Endodermal cell (in vitro differentiated cells): ENCODE measurements at regions not wholly inside any gene's neighbourhood (a gene's known extent, or its start where the extent isn't known, plus 50 kb on each side); places are given as distances from the start of the nearest gene placed in this dataset.

Source experiments
- DNase-seq: peaks from one replicate; pipeline ENCODE4 v3.0.0-alpha.2; 2017
- H3K27ac ChIP-seq: 2 replicates; pipeline ENCODE4 v1.5.1; 2013; ENCODE audit warnings: mild to moderate bottlenecking, low read depth, low read length, moderate library complexity
- H3K27me3 ChIP-seq: 2 replicates; pipeline ENCODE4 v1.6.1; 2013; ENCODE audit warnings: mild to moderate bottlenecking, low read length, moderate library complexity; ENCODE audit not compliant: insufficient read depth, control insufficient read depth, poor library complexity, severe bottlenecking
- H3K36me3 ChIP-seq: 2 replicates; pipeline ENCODE4 v1.7.0; 2013; ENCODE audit warnings: mild to moderate bottlenecking, low read length, moderate library complexity; ENCODE audit not compliant: control insufficient read depth, insufficient read depth
- H3K4me1 ChIP-seq: one replicate; pipeline ENCODE4 v1.7.0; 2013; ENCODE audit warnings: low read length; ENCODE audit not compliant: control insufficient read depth, insufficient read depth
- H3K4me3 ChIP-seq: 2 replicates; pipeline ENCODE4 v1.5.1; 2013; ENCODE audit warnings: mild to moderate bottlenecking, low read length, moderate library complexity
- H3K9ac ChIP-seq: 2 replicates; pipeline ENCODE4 v1.6.1; 2013; ENCODE audit warnings: mild to moderate bottlenecking, low read length, moderate library complexity; ENCODE audit not compliant: poor library complexity, severe bottlenecking; ENCODE audit errors: extremely low read depth
- H3K9me3 ChIP-seq: 2 replicates; pipeline ENCODE4 v1.6.1; 2013; ENCODE audit warnings: mild to moderate bottlenecking, low read length, moderate library complexity; ENCODE audit not compliant: control insufficient read depth
- H3K27ac Mint-ChIP-seq: 2 replicates; pipeline ENCODE4 v1.8.0; 2020; ENCODE audit warnings: mixed read lengths
- H3K27me3 Mint-ChIP-seq: 2 replicates; pipeline ENCODE4 v1.8.0; 2021; ENCODE audit warnings: mild to moderate bottlenecking, mixed read lengths; ENCODE audit not compliant: insufficient read depth
- H3K36me3 Mint-ChIP-seq: 2 replicates; pipeline ENCODE4 v1.8.0; 2020; ENCODE audit warnings: low read depth, mixed read lengths
- H3K4me1 Mint-ChIP-seq: 2 replicates; pipeline ENCODE4 v1.8.0; 2020; ENCODE audit warnings: mixed read lengths
- H3K4me3 Mint-ChIP-seq: 2 replicates; pipeline ENCODE4 v1.8.0; 2020; ENCODE audit warnings: mild to moderate bottlenecking, moderate library complexity, mixed read lengths
- H3K9me3 Mint-ChIP-seq: 2 replicates; pipeline ENCODE4 v1.8.0; 2020; ENCODE audit warnings: mild to moderate bottlenecking, mixed read lengths
- CTCF ChIP-seq: fragments of 200-600 bp; sonication (generic); conservative IDR thresholded peaks from 2 replicates; pipeline ENCODE4 v1.5.0; 2021; ENCODE audit warnings: antibody characterized with exemption, mild to moderate bottlenecking
- WGBS, 2 experiments: methylation state at CpG; one replicate each; pipeline versions ENCODE4 v1.1.5 to v1.1.7; 2013; ENCODE audit warnings: missing lambda C conversion rate in 2 of 2, mixed read lengths in 1 of 2; ENCODE audit not compliant: insufficient coverage in 1 of 2, insufficient read length in 1 of 2; 5-methylcytosine and 5-hydroxymethylcytosine counted together

- no peak for DNase-seq
- WGBS, 2 experiments = 92 to 98% methylated on average over 5 to 6 of the region's 6 CpGs
- Mint-ChIP-seq H3K36me3 (no peaks in the 10 kb centered on the region), H3K27ac (no peak overlapping the region), H3K4me1 (peaks cover 21% of the 10 kb centered on the region), H3K27me3 (no peaks in the 10 kb centered on the region), H3K4me3 (no peak overlapping the region), H3K9me3 (no peaks in the 10 kb centered on the region)
- no peak for TF ChIP-seq CTCF
- Histone ChIP-seq H3K9me3 (no peaks in the 10 kb centered on the region), H3K27me3 (no peaks in the 10 kb centered on the region), H3K9ac (no peak overlapping the region), H3K36me3 (no peaks in the 10 kb centered on the region), H3K4me1 (peaks cover 5% of the 10 kb centered on the region), H3K4me3 (no peak overlapping the region), H3K27ac (no peak overlapping the region)
These were observed 67.2 kb upstream of the PELI1 start for GRCh38 chr2:64211276-64211921.

GRCh38 chr2:64212346-64212745 is 68.1 kb upstream of the PELI1 start:
- Histone ChIP-seq H3K36me3 (no peaks in the 10 kb centered on the region), H3K9me3 (no peaks in the 10 kb centered on the region), H3K27me3 (no peaks in the 10 kb centered on the region), H3K27ac (no peak overlapping the region), H3K9ac (no peak overlapping the region), H3K4me3 (no peak overlapping the region), H3K4me1 (peaks cover 5% of the 10 kb centered on the region)
- Mint-ChIP-seq H3K4me1 (peaks cover 15% of the 10 kb centered on the region), H3K36me3 (no peaks in the 10 kb centered on the region), H3K9me3 (no peaks in the 10 kb centered on the region), H3K4me3 (no peak overlapping the region), H3K27me3 (no peaks in the 10 kb centered on the region), H3K27ac (no peak overlapping the region)
- no peak for DNase-seq
- TF ChIP-seq CTCF = no peak
- WGBS, 2 experiments = 67% methylated on average over 1 of the region's 1 CpG; no CpG with 5 or more reads in 1 of the 2 experiments

- H3K4me3 Mint-ChIP-seq = no peak overlapping the region
- H3K27ac Mint-ChIP-seq = no peak overlapping the region
- DNase-seq = no peak
- Histone ChIP-seq H3K4me1 (peaks cover 5% of the 10 kb centered on the region), H3K9me3 (no peaks in the 10 kb centered on the region), H3K36me3 (no peaks in the 10 kb centered on the region), H3K27ac (no peak overlapping the region), H3K4me3 (no peak overlapping the region), H3K27me3 (no peaks in the 10 kb centered on the region), H3K9ac (no peak overlapping the region)
- H3K4me1 Mint-ChIP-seq = peaks cover 15% of the 10 kb centered on the region
- no peaks in the 10 kb centered on the region for H3K27me3 Mint-ChIP-seq
- H3K36me3 Mint-ChIP-seq = no peaks in the 10 kb centered on the region
- WGBS, 2 experiments = 82 to 89% methylated on average over 3 of the region's 3 CpGs
- no peak for TF ChIP-seq CTCF
- no peaks in the 10 kb centered on the region for H3K9me3 Mint-ChIP-seq
These were observed 68.6 kb upstream of the PELI1 start for GRCh38 chr2:64212801-64213321.
